ENCODE measurements at regions not wholly inside any gene's neighbourhood (a gene's known extent, or its start where the extent isn't known, plus 50 kb on each side); places are given as distances from the start of the nearest gene placed in this dataset.

DNA sequence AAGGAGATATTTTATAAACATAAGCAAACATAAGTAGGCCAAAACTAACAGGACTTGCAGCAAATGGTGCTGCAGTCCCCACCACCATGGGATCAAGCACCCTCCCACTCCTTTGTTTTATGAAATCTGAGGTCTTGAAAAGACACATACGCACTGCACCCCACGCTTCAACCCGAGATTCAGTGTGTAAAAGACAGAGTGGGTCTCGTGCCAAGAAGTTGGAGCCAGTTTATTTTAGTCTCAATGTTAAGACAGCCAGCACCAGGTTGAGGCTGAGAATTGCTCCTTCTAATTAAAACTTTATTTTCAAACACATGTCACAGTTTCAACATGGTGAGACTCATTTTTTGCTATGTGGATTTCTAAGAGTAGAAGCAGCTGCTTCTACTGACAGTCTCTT lies 139.1 kb upstream of the TIAM1 start:
- TF ChIP-seq CTCF (conservative IDR thresholded peaks at IDR 0.05; ENCODE audit: low read depth, low read length), result no peak
- DNase-seq (ENCODE audit: low read depth), result no peak
- no peak overlapping the region for H3K4me3 ChIP-seq (ENCODE audit: low read depth, low read length)

- DNase-seq (ENCODE audit: low read depth), result no peak
- no peak for TF ChIP-seq CTCF (conservative IDR thresholded peaks at IDR 0.05; ENCODE audit: low read depth, low read length)
- no peak overlapping the region for H3K4me3 ChIP-seq (ENCODE audit: low read depth, low read length)
These were observed 138.4 kb upstream of the TIAM1 start for GRCh38 chr21:31482460-31482859.

- no peak for TF ChIP-seq CTCF (conservative IDR thresholded peaks at IDR 0.05; ENCODE audit: low read depth, low read length)
- H3K4me3 ChIP-seq (ENCODE audit: low read depth, low read length), result no peak overlapping the region
- no peak for DNase-seq (ENCODE audit: low read depth)
These were observed 136.2 kb upstream of the TIAM1 start for GRCh38 chr21:31480228-31480627.

GRCh38 chr21:31479714-31480113 lies 135.7 kb upstream of the TIAM1 start:
- no peak for TF ChIP-seq CTCF (conservative IDR thresholded peaks at IDR 0.05; ENCODE audit: low read depth, low read length)
- H3K4me3 ChIP-seq (ENCODE audit: low read depth, low read length), result no peak overlapping the region
- DNase-seq (ENCODE audit: low read depth), result no peak

DNA sequence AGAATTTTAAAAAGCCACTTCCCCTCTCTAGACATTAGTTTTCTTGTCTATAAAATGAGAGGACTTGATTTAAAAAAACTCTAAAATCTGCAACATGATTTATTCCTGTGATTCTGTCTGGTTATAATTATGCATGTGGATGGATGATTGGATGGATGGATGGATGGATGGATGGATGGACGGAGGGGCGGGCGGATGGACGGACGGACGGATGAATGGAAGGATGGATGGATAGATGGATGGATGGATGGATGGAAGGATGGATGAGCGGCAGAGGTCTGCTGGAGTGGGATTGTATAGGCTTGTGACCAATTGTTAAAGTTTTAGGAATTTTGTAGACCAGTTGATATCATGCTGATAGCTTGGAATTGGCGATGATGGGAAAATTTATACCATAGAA lies 135.2 kb upstream of the TIAM1 start:
- H3K4me3 ChIP-seq (ENCODE audit: low read depth, low read length), result no peak overlapping the region
- no peak for DNase-seq (ENCODE audit: low read depth)
- no peak for TF ChIP-seq CTCF (conservative IDR thresholded peaks at IDR 0.05; ENCODE audit: low read depth, low read length)

DNA sequence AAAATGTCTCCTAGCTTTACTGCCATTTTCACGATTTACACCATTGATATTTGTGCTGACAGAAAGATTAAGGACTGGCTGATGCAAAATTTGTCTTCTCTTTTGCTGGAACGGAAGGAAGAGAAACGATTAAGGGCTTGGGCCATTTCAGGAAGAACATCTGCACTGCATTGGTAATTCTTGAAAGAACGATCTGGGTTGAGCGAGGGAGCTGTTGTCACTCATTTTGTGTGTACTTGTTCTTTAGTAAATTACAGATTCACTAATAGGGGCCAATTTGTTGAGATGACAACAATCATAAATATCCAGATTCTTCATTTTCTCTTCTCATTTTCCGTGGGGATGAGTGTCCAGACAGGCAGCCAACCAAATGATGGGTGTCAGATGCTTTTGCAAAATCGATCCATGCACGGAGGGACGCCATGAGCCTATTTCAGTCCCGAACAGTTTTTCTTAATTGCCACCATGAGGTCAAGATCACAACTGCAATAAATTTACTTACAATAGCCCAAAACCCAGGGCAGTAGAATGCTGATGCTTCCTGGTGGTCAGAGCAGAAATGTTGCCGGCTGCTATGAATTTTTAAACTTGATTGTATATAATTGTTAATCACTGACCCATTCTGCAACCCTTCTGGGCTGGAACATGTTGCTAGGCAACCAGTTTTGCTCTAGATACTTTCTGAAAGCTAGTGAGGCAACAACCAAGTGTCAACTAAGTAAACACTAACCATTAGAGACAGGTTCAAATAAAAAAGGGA lies 132.4 kb upstream of the TIAM1 start:
- DNase-seq (ENCODE audit: low read depth), result no peak
- peak; percentile 35 for TF ChIP-seq CTCF (conservative IDR thresholded peaks at IDR 0.05; ENCODE audit: low read depth, low read length)

DNA sequence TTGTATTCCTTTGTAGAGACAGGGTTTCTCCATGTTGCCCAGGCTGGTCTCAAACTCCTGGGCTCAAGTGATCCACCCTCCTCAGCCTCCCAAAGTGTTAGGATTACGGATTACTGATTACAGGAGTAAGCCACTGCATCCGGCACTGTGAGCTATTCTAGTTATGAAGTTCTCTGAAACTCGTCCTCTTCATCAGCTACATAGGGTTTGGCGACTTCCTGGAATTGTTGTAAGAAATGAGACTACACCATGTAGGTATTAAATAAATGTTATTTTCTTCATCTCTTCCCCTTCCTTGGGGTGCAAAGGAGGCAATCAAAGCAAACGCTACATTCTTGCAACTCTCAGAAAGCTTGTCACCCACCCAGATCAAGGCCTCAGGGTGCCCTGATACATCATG lies 131.2 kb upstream of the TIAM1 start:
- no peak for TF ChIP-seq CTCF (conservative IDR thresholded peaks at IDR 0.05; ENCODE audit: low read depth, low read length)
- no peak overlapping the region for H3K4me3 ChIP-seq (ENCODE audit: low read depth, low read length)
- DNase-seq (ENCODE audit: low read depth), result no peak

More for the DNA sequence above, 132.4 kb upstream of the TIAM1 start:
- H3K4me3 ChIP-seq (ENCODE audit: low read depth, low read length), result no peak overlapping the region

Measured in epithelial cell of proximal tubule (primary cell).